Peyer's patch (tissue), 4 donors: ENCODE measurements at regions not wholly inside any gene's neighbourhood (a gene's known extent, or its start where the extent isn't known, plus 50 kb on each side); places are given as distances from the start of the nearest gene placed in this dataset.

ENCODE experiments used
- CTCF ChIP-seq, 6 experiments: fragments of 450-650 bp in 4 of 6; fragments of 200-600 bp in 2 of 6; sonication (generic) in 1 of 6; IDR thresholded peaks; one replicate each; pipeline ENCODE4 v1.5.1; 2017 to 2019; ENCODE audit warnings: antibody characterized with exemption in 6 of 6, mild to moderate bottlenecking in 3 of 6, moderate library complexity in 1 of 6
- POLR2A ChIP-seq, 2 donors: fragments of 450-650 bp; IDR thresholded peaks; one replicate each; pipeline ENCODE4 v1.5.1; 2017; ENCODE audit warnings: antibody characterized with exemption in 2 of 2, mild to moderate bottlenecking in 2 of 2, moderate library complexity in 2 of 2

- TF ChIP-seq POLR2A (IDR thresholded peaks at IDR 0.05) (no peak), CTCF (IDR thresholded peaks at IDR 0.05) (no peak)
Observed at GRCh38 chr6:2581011-2581410, 169.7 kb downstream of the MYLK4 start.
